ENCODE measurements at regions not wholly inside any gene's neighbourhood (a gene's known extent, or its start where the extent isn't known, plus 50 kb on each side); places are given as distances from the start of the nearest gene placed in this dataset.

- TF ChIP-seq, protein P1, sequence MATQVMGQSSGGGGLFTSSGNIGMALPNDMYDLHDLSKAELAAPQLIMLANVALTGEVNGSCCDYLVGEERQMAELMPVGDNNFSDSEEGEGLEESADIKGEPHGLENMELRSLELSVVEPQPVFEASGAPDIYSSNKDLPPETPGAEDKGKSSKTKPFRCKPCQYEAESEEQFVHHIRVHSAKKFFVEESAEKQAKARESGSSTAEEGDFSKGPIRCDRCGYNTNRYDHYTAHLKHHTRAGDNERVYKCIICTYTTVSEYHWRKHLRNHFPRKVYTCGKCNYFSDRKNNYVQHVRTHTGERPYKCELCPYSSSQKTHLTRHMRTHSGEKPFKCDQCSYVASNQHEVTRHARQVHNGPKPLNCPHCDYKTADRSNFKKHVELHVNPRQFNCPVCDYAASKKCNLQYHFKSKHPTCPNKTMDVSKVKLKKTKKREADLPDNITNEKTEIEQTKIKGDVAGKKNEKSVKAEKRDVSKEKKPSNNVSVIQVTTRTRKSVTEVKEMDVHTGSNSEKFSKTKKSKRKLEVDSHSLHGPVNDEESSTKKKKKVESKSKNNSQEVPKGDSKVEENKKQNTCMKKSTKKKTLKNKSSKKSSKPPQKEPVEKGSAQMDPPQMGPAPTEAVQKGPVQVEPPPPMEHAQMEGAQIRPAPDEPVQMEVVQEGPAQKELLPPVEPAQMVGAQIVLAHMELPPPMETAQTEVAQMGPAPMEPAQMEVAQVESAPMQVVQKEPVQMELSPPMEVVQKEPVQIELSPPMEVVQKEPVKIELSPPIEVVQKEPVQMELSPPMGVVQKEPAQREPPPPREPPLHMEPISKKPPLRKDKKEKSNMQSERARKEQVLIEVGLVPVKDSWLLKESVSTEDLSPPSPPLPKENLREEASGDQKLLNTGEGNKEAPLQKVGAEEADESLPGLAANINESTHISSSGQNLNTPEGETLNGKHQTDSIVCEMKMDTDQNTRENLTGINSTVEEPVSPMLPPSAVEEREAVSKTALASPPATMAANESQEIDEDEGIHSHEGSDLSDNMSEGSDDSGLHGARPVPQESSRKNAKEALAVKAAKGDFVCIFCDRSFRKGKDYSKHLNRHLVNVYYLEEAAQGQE (IDR thresholded peaks at IDR 0.05; ENCODE audit: low read depth), result no peak
- TF ChIP-seq, protein P2, sequence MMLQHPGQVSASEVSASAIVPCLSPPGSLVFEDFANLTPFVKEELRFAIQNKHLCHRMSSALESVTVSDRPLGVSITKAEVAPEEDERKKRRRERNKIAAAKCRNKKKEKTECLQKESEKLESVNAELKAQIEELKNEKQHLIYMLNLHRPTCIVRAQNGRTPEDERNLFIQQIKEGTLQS (IDR thresholded peaks at IDR 0.05), result no peak
- TF ChIP-seq SP1 (IDR thresholded peaks at IDR 0.05; ENCODE audit: low read depth) (no peak), FOSL1 (IDR thresholded peaks at IDR 0.05; ENCODE audit: low read depth) (no peak)
Observed at GRCh38 chr6:112980676-112981075, 633.5 kb downstream of the RFPL4B start (continued).

DNA sequence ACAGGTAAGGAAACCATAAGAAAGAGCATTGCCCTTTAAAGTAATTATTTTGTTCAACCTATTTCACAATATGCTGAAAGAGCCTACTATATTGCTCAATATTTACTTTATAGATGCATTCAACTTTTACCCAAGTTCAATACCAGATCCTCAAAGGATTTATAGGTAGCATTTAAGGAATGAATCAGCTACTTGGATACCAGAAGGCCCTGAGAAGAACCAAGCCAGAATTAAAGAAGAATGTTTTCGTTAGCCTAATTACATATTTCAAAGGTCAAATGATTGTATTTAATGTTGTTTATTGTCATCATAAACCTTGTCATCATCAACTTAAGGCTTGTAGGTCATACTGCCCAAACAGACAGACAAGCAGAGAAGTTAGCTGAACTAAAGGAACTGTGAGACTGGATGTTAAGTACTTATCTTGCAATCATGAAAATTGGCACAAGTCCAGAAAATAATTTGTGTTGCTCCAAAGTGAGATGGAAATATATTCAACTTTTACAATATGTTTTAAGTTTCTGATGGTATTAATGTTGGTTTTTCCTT, 636.7 kb downstream of the RFPL4B start:
- Histone ChIP-seq H3K4me2 (ENCODE audit: low read length) (no peak overlapping the region), H4K20me1 (ENCODE audit: insufficient read depth) (no peaks in the 10 kb centered on the region), H2AFZ (ENCODE audit: low read depth, low read length, poor library complexity, severe bottlenecking) (no peak overlapping the region), H3K36me3 (ENCODE audit: control insufficient read depth in 1 of 2, insufficient read depth in 2 of 2, low read length in 2 of 2) (no peaks in the 10 kb centered on the region), H3K4me1 (ENCODE audit: control insufficient read depth in 1 of 2, insufficient read depth in 2 of 2, low read length in 2 of 2) (no peaks in the 10 kb centered on the region), H3K9me2 (ENCODE audit: insufficient read depth) (no peaks in the 10 kb centered on the region), H3K9ac (ENCODE audit: low read length) (no peak overlapping the region), H3K27me3 (ENCODE audit: insufficient read depth, low read length) (no peaks in the 10 kb centered on the region), H3K27ac (ENCODE audit: low read depth, low read length) (no peak overlapping the region), H3K4me3 (replicated peaks in 1 of 2; ENCODE audit: low read depth in 1 of 2, low read length in 2 of 2) (no peak overlapping the region), H3K79me2 (ENCODE audit: insufficient read depth, low read length) (no peaks in the 10 kb centered on the region), H3K9me3 (ENCODE audit: control insufficient read depth in 1 of 2, insufficient read depth in 1 of 2, low read depth in 1 of 2, low read length in 2 of 2) (no peaks in the 10 kb centered on the region)
- ATAC-seq (no peak), DNase-seq (ENCODE audit: low read depth, low spot score) (no peak)
- no peak for TF ChIP-seq SRF (IDR thresholded peaks at IDR 0.05; ENCODE audit: low read depth)
- ChIA-PET RAD21 (ENCODE audit: low non-redundant PET in 1 of 2, low total read pairs in 2 of 2, uncharacterized antibody in 2 of 2, unreplicated experiment in 2 of 2) (no interaction called here), POLR2A (no interaction called here), CTCF (no interaction called here)
- no TSS peak for BruUV-seq (replicated peaks)
- intact Hi-C loops (cut with micrococcal nuclease), result no loop called here
